ENCODE measurements at regions not wholly inside any gene's neighbourhood (a gene's known extent, or its start where the extent isn't known, plus 50 kb on each side); places are given as distances from the start of the nearest gene placed in this dataset.

DNA sequence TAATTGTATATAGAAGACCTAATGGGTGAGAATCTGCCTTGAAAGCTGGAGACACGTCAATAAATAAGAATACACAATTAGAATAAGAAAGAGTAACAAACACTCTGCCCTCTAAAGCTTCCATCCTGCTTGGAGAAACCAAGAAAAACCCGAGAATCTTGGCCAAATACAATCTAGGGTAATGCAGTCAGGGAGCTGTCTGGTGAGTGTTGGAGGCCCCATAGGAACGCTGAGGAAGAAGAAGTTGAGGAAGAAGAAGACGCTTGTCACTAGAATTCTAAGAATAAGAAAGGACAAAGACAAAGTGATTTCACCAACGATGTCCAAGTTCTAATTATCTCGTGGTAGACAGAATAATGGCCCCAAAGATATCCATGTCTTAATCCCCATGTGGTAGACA, 4485.9 kb upstream of the OR11H1 start:
- CTCF ChIA-PET (ENCODE audit: partially characterized antibody): no interaction called here
- H2AFZ ChIP-seq (ENCODE audit: low read length): no peak overlapping the region
- no peak overlapping the region; a peak in 1 of 8 replicates for H3K4me3 ChIP-seq (ENCODE audit: extremely low read depth in 1 of 4, insufficient read depth in 2 of 4, low read depth in 3 of 4, low read length in 4 of 4)
- no peak overlapping the region for H3K56ac ChIP-seq (replicated peaks; ENCODE audit: insufficient read length, low read depth, low read length)
- peaks cover 0 to 3% (median 0%) of the 10 kb centered on the region in 4 experiments; a peak in 1 of 8 replicates for H3K36me3 ChIP-seq (ENCODE audit: control insufficient read depth in 2 of 4, insufficient read depth in 4 of 4, low read length in 3 of 4)
- H4K20me1 ChIP-seq (replicated peaks in 1 of 2; ENCODE audit: control insufficient read depth in 1 of 2, insufficient read depth in 2 of 2, low read length in 2 of 2): no peaks in the 10 kb centered on the region
- H2BK15ac ChIP-seq (ENCODE audit: low read length): no peak overlapping the region
- H3K14ac ChIP-seq (ENCODE audit: insufficient read length): no peak overlapping the region
- no peaks in the 10 kb centered on the region for H3K79me2 ChIP-seq (ENCODE audit: control insufficient read depth in 1 of 2, insufficient read depth in 2 of 2, low read length in 2 of 2)
- no peak overlapping the region for H3K4me2 ChIP-seq (ENCODE audit: insufficient read depth in 1 of 2, low read depth in 2 of 2, low read length in 2 of 2)
- FAIRE-seq (no peak), DNase-seq (ENCODE audit: low read depth in 1 of 2, low spot score in 2 of 2) (no peak)
- no peaks in the 10 kb centered on the region for H3K27me3 ChIP-seq (replicated peaks in 1 of 4; ENCODE audit: control insufficient read depth in 3 of 4, extremely low read depth in 1 of 4, insufficient read depth in 3 of 4, low read length in 3 of 4)
- H3K27ac ChIP-seq (ENCODE audit: low read depth, low read length): no peak overlapping the region
- no peak overlapping the region for H2BK120ac ChIP-seq (replicated peaks; ENCODE audit: low read depth, low read length)
- POLR2A ChIA-PET (ENCODE audit: partially characterized antibody): no interaction called here
- H2BK5ac ChIP-seq (ENCODE audit: low read depth, low read length): no peak overlapping the region
- H3K9me3 ChIP-seq (ENCODE audit: insufficient read depth in 2 of 2, low read depth in 1 of 2, low read length in 1 of 2): peaks cover 44 to 65% of the 10 kb centered on the region in 2 experiments
- H3K4me1 ChIP-seq (replicated peaks in 1 of 4; ENCODE audit: control insufficient read depth in 3 of 4, insufficient read depth in 4 of 4, low read length in 3 of 4): no peaks in the 10 kb centered on the region
- no peak overlapping the region for H4K8ac ChIP-seq (ENCODE audit: extremely low read depth, insufficient read depth, low read length)
- H3K4ac ChIP-seq (replicated peaks; ENCODE audit: insufficient read length, low read depth, low read length): no peak overlapping the region
- no peaks in the 10 kb centered on the region for H3K79me1 ChIP-seq (ENCODE audit: low read depth, low read length)
- H3K9ac ChIP-seq (replicated peaks in 1 of 4; ENCODE audit: extremely low read depth in 1 of 4, low read depth in 3 of 4, low read length in 3 of 4): no peak overlapping the region
- H2BK12ac ChIP-seq (ENCODE audit: low read depth, low read length): no peak overlapping the region
- H3K23me2 ChIP-seq (ENCODE audit: low read depth, low read length): peaks cover 2% of the 10 kb centered on the region; the same call in 1 of the 2 replicates
- no peak overlapping the region for H3K18ac ChIP-seq (ENCODE audit: extremely low read depth, low read length)
- 56% methylated on average over 6 of the region's 6 CpGs; no CpG with 5 or more reads in 1 of the 2 experiments for WGBS, 2 experiments (ENCODE audit: extremely low coverage in 1 of 2, insufficient coverage in 1 of 2, insufficient read length in 1 of 2, insufficient replicate concordance in 2 of 2, low coverage in 1 of 2, low lambda C conversion rate in 2 of 2, missing lambda C conversion rate in 1 of 2)
- no peak overlapping the region for H2AK5ac ChIP-seq (ENCODE audit: low read depth, low read length)
- no peak overlapping the region for H2BK20ac ChIP-seq (ENCODE audit: low read length)
- no peak overlapping the region for H3K23ac ChIP-seq (ENCODE audit: insufficient read length)
- H4K5ac ChIP-seq (ENCODE audit: insufficient read length, low read depth, low read length): no peak overlapping the region
- no peak overlapping the region for H4K91ac ChIP-seq (replicated peaks; ENCODE audit: insufficient read length, low read length)
- TF ChIP-seq, protein P1, sequence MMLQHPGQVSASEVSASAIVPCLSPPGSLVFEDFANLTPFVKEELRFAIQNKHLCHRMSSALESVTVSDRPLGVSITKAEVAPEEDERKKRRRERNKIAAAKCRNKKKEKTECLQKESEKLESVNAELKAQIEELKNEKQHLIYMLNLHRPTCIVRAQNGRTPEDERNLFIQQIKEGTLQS (IDR thresholded peaks at IDR 0.05; ENCODE audit: insufficient read depth, low read depth, low read length): no peak
- TF ChIP-seq JUND (IDR thresholded peaks at IDR 0.05; ENCODE audit: low read length) (no peak), TBP (IDR thresholded peaks at IDR 0.05; ENCODE audit: low read depth, low read length) (no peak), POLR2AphosphoS5 (IDR thresholded peaks at IDR 0.05; ENCODE audit: low read depth, low read length) (no peak), ASH2L (IDR thresholded peaks at IDR 0.05; ENCODE audit: low read length) (no peak), CHD2 (IDR thresholded peaks at IDR 0.05; ENCODE audit: low read length) (no peak), SIRT6 (IDR thresholded peaks at IDR 0.05; ENCODE audit: low read length) (no peak), BACH1 (IDR thresholded peaks at IDR 0.05; ENCODE audit: low read length) (no peak), HDAC2 (IDR thresholded peaks at IDR 0.05; ENCODE audit: borderline replicate concordance in 1 of 2, low read depth in 2 of 2, low read length in 2 of 2) (no peak), CHD1 (IDR thresholded peaks at IDR 0.05; ENCODE audit: low read depth, low read length) (no peak), GTF2F1 (IDR thresholded peaks at IDR 0.05; ENCODE audit: borderline replicate concordance, low read depth, low read length) (no peak)
- TF ChIP-seq, protein P2, sequence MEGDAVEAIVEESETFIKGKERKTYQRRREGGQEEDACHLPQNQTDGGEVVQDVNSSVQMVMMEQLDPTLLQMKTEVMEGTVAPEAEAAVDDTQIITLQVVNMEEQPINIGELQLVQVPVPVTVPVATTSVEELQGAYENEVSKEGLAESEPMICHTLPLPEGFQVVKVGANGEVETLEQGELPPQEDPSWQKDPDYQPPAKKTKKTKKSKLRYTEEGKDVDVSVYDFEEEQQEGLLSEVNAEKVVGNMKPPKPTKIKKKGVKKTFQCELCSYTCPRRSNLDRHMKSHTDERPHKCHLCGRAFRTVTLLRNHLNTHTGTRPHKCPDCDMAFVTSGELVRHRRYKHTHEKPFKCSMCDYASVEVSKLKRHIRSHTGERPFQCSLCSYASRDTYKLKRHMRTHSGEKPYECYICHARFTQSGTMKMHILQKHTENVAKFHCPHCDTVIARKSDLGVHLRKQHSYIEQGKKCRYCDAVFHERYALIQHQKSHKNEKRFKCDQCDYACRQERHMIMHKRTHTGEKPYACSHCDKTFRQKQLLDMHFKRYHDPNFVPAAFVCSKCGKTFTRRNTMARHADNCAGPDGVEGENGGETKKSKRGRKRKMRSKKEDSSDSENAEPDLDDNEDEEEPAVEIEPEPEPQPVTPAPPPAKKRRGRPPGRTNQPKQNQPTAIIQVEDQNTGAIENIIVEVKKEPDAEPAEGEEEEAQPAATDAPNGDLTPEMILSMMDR (IDR thresholded peaks at IDR 0.05; ENCODE audit: control extremely low read depth in 1 of 3, insufficient read depth in 1 of 3, low read depth in 1 of 3, low read length in 3 of 3): no peak
